Heart left ventricle (tissue), 13 donors: ENCODE measurements at regions not wholly inside any gene's neighbourhood (a gene's known extent, or its start where the extent isn't known, plus 50 kb on each side); places are given as distances from the start of the nearest gene placed in this dataset.

Experiments used
- CTCF ChIP-seq, 12 donors: fragments of 200-600 bp; sonication (generic) in 4 of 12; IDR thresholded peaks; one replicate each; pipeline versions ENCODE4 v1.5.0 to v1.8.0; 2018 to 2022; ENCODE audit warnings: antibody characterized with exemption in 12 of 12, mild to moderate bottlenecking in 5 of 12
- POLR2A ChIP-seq, 2 donors: fragments of 450-650 bp; IDR thresholded peaks; one replicate each; pipeline ENCODE4 v1.6.1; 2017; ENCODE audit warnings: antibody characterized with exemption in 2 of 2, mild to moderate bottlenecking in 2 of 2, moderate library complexity in 2 of 2
- donor health status: ischemic (EF 13 %, LVEDD 7.1; RV severe dilation, severe dysfunction).
- donor health status: DM: no; HTN: yes; CAD: no.
- donor health status: DM: no; HTN: no; CAD: no.
- donor health status: ischemic (EF 25% LVEDD 6.9; RV normal size, moderate dysfunction).
- donor health status: ischemic (EF 25% LVEDD 5.7; RV mildly dilated, moderate dysfunction).
- donor health status: ischemic (EF 35%, LVEDD 5.7; RV mildly dilated, moderate dysfunction).
- donor health status: nonischemic (EF 11% LVEDD 7.7; RV severe dilation, severe dysfunction).
- donor health status: DM: yes; HTN: yes; CAD: no.
- donor health status: PGD.
- donor health status: ischemic (EF 29% LVEDD 5.4; RV normal size, mild dysfunction).
- donor health status: nonischemic (EF 23%, LVEDD 6.1; RV moderate dilation, normal function).

GRCh38 chr12:4039931-4040330, 166.7 kb upstream of the PARP11 start:
- no peak for TF ChIP-seq CTCF (IDR thresholded peaks at IDR 0.05)
- no peak for TF ChIP-seq POLR2A (IDR thresholded peaks at IDR 0.05)
